Gastrocnemius medialis (tissue), 4 donors: ENCODE measurements at regions not wholly inside any gene's neighbourhood (a gene's known extent, or its start where the extent isn't known, plus 50 kb on each side); places are given as distances from the start of the nearest gene placed in this dataset.
A peak's percentile ranks its signal among the peaks of the same experiment; 100 is the strongest.

ENCODE experiments used
- POLR2A ChIP-seq, 2 donors: fragments of 450-650 bp; IDR thresholded peaks; one replicate each; pipeline ENCODE4 v1.6.1; 2017; ENCODE audit warnings: antibody characterized with exemption in 2 of 2, mild to moderate bottlenecking in 2 of 2, moderate library complexity in 2 of 2
- TF ChIP-seq, protein P1 (sequence below), 5 experiments: fragments of 450-650 bp in 3 of 5; fragments of 200-600 bp in 2 of 5; sonication (generic) in 2 of 5; IDR thresholded peaks in 4 of 5; conservative IDR thresholded peaks in 1 of 5; 1 replicate in 4 of 5; 2 replicates in 1 of 5; pipeline ENCODE4 v1.5.1; 2016 to 2019; ENCODE audit warnings: antibody characterized with exemption in 5 of 5, mild to moderate bottlenecking in 3 of 5, moderate library complexity in 3 of 5

DNA sequence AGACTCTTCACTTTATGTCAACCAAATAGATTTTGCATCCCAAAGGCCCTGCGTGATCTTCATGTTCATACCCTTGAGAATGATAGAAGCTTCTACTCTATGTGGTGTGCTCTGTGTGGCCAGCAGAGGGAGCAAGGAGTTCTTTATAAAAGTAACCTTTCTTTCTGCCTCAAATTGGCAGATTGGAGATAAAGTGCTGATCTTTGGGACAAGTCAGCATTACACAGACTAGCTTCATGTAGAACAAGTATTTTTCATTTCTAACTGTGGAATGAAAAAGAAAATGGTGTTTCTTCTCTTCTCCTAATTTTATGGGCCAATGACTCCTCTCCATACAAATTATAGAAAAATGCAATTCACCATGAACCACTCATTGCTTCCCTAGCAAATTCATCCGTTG is 1214.1 kb downstream of the SORCS1 start:
- TF ChIP-seq, protein P1, sequence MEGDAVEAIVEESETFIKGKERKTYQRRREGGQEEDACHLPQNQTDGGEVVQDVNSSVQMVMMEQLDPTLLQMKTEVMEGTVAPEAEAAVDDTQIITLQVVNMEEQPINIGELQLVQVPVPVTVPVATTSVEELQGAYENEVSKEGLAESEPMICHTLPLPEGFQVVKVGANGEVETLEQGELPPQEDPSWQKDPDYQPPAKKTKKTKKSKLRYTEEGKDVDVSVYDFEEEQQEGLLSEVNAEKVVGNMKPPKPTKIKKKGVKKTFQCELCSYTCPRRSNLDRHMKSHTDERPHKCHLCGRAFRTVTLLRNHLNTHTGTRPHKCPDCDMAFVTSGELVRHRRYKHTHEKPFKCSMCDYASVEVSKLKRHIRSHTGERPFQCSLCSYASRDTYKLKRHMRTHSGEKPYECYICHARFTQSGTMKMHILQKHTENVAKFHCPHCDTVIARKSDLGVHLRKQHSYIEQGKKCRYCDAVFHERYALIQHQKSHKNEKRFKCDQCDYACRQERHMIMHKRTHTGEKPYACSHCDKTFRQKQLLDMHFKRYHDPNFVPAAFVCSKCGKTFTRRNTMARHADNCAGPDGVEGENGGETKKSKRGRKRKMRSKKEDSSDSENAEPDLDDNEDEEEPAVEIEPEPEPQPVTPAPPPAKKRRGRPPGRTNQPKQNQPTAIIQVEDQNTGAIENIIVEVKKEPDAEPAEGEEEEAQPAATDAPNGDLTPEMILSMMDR (IDR thresholded peaks at IDR 0.05 in 4 of 5, conservative IDR thresholded peaks at IDR 0.05 in 1 of 5), result peak in 3 of 5 experiments; percentile 23 to 49 (median 35)
- no peak for TF ChIP-seq POLR2A (IDR thresholded peaks at IDR 0.05)
